ENCODE measurements at regions not wholly inside any gene's neighbourhood (a gene's known extent, or its start where the extent isn't known, plus 50 kb on each side); places are given as distances from the start of the nearest gene placed in this dataset.
"Not testable (repeated sequence)": the region's sequence is repeated elsewhere in the genome, so short reads cannot be mapped to it uniquely, and the experiment has no call there.

DNA sequence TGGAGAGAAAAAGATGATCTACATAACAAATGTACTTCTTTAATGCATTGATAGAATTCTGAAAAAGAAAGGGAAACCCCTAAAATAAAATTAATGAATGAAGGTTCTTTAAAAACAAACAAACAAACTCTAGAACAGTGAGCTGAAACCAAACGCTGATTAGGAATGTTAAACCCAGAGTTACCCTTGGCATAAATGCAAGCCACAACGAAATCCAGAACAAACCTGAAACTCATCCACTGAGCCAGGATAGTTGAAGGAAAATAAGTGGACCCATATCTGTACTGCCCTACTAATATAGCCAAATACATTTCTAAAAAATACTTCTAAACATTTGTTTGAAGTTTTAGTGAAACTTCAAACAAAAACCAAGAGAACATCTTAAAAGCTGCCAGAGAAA lies 505.3 kb downstream of the TTLL7 start:
- TF ChIP-seq CTCF (IDR thresholded peaks at IDR 0.05) (no peak), EP300 (IDR thresholded peaks at IDR 0.05; ENCODE audit: low read depth) (no peak), POLR2A (IDR thresholded peaks at IDR 0.05) (no peak), POLR2AphosphoS5 (IDR thresholded peaks at IDR 0.05) (no peak)
- 49 to 61% methylated on average over 2 of the region's 2 CpGs for WGBS, 2 donors (ENCODE audit: low coverage in 1 of 2)
- Histone ChIP-seq H3K9me3 (no peaks in the 10 kb centered on the region), H3K4me1 (no peaks in the 10 kb centered on the region), H3K36me3 (no peaks in the 10 kb centered on the region), H3K27ac (no peak overlapping the region), H3K4me3 (no peak overlapping the region), H3K27me3 (no peaks in the 10 kb centered on the region)
- no peak for DNase-seq
- in situ Hi-C loops (cut with MboI; ENCODE audit: low pct_ligation_motif_present in 1 of 4, low pct_unique_long_range_greater_than_20kb in 1 of 4, low sequenced_read_pairs in 3 of 4) (no loop called here), intact Hi-C loops (cut with DNase I; ENCODE audit: low total_unique reads) (no loop called here)

DNA sequence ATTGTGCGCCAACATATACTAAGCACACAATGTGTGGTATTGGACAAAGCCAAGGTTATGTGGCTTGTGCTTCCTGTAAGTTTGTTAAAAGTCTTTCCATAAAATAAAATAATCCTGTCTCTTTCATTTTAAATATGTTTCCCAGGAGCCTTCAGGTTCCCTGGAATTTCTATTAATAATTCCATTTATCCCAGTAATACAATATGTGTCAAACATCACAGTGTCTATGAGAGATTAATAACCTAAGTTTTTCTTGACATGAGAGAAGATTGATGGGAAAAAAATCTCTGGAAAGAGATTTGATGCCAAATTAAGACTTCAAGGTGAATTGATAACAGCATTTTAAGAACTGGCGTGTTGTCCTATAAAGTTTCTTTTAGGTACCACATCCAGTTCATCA lies 507.0 kb downstream of the TTLL7 start:
- Histone ChIP-seq H3K27me3 (no peaks in the 10 kb centered on the region), H3K9me3 (no peaks in the 10 kb centered on the region), H3K36me3 (no peaks in the 10 kb centered on the region), H3K4me3 (no peak overlapping the region), H3K27ac (no peak overlapping the region), H3K4me1 (no peaks in the 10 kb centered on the region)
- TF ChIP-seq POLR2AphosphoS5 (IDR thresholded peaks at IDR 0.05) = no peak
- TF ChIP-seq EP300 (IDR thresholded peaks at IDR 0.05; ENCODE audit: low read depth) = no peak
- TF ChIP-seq CTCF (IDR thresholded peaks at IDR 0.05) = no peak
- TF ChIP-seq POLR2A (IDR thresholded peaks at IDR 0.05) = no peak
- in situ Hi-C loops (cut with MboI; ENCODE audit: low pct_ligation_motif_present in 1 of 4, low pct_unique_long_range_greater_than_20kb in 1 of 4, low sequenced_read_pairs in 3 of 4) = no loop called here
- DNase-seq = no peak
- intact Hi-C loops (cut with DNase I; ENCODE audit: low total_unique reads) = no loop called here
- WGBS, 2 donors (ENCODE audit: low coverage in 1 of 2) = 97 to 100% methylated on average over 2 of the region's 2 CpGs

GRCh38 chr1:83490988-83491387 lies 507.9 kb downstream of the TTLL7 start:
- in situ Hi-C loops (cut with MboI; ENCODE audit: low pct_ligation_motif_present in 1 of 4, low pct_unique_long_range_greater_than_20kb in 1 of 4, low sequenced_read_pairs in 3 of 4) = no loop called here
- no peak for TF ChIP-seq POLR2AphosphoS5 (IDR thresholded peaks at IDR 0.05)
- no peak for TF ChIP-seq CTCF (IDR thresholded peaks at IDR 0.05)
- TF ChIP-seq POLR2A (IDR thresholded peaks at IDR 0.05) = no peak
- TF ChIP-seq EP300 (IDR thresholded peaks at IDR 0.05; ENCODE audit: low read depth) = no peak

GRCh38 chr1:83488105-83488504 lies 510.8 kb downstream of the TTLL7 start:
- in situ Hi-C loops (cut with MboI; ENCODE audit: low pct_ligation_motif_present in 1 of 4, low pct_unique_long_range_greater_than_20kb in 1 of 4, low sequenced_read_pairs in 3 of 4); H3K4me1 ChIP-seq; H3K36me3 ChIP-seq; H3K4me3 ChIP-seq; H3K9me3 ChIP-seq; intact Hi-C loops (cut with DNase I; ENCODE audit: low total_unique reads); DNase-seq; H3K27ac ChIP-seq; H3K27me3 ChIP-seq: not testable (repeated sequence)

More at GRCh38 chr1:83490988-83491387, 507.9 kb downstream of the TTLL7 start:
- Histone ChIP-seq H3K27me3 (no peaks in the 10 kb centered on the region), H3K27ac (no peak overlapping the region), H3K9me3 (no peaks in the 10 kb centered on the region), H3K36me3 (no peaks in the 10 kb centered on the region), H3K4me1 (no peaks in the 10 kb centered on the region), H3K4me3 (no peak overlapping the region)
- intact Hi-C loops (cut with DNase I; ENCODE audit: low total_unique reads) = no loop called here
- no peak for DNase-seq

- H3K9me3 ChIP-seq; H3K36me3 ChIP-seq; H3K4me3 ChIP-seq; in situ Hi-C loops (cut with MboI; ENCODE audit: low pct_ligation_motif_present in 1 of 4, low pct_unique_long_range_greater_than_20kb in 1 of 4, low sequenced_read_pairs in 3 of 4); H3K27me3 ChIP-seq; H3K4me1 ChIP-seq; H3K27ac ChIP-seq; DNase-seq; intact Hi-C loops (cut with DNase I; ENCODE audit: low total_unique reads): not testable (repeated sequence)
- WGBS, 2 donors (ENCODE audit: low coverage in 1 of 2) = 75 to 88% methylated on average over 1 of the region's 1 CpG
Measured at GRCh38 chr1:83487460-83487859, 511.5 kb downstream of the TTLL7 start.

- intact Hi-C loops (cut with DNase I; ENCODE audit: low total_unique reads); DNase-seq; H3K9me3 ChIP-seq; H3K27ac ChIP-seq; H3K4me3 ChIP-seq; H3K27me3 ChIP-seq; H3K36me3 ChIP-seq; H3K4me1 ChIP-seq; in situ Hi-C loops (cut with MboI; ENCODE audit: low pct_ligation_motif_present in 1 of 4, low pct_unique_long_range_greater_than_20kb in 1 of 4, low sequenced_read_pairs in 3 of 4): not testable (repeated sequence)
- WGBS, 2 donors (ENCODE audit: low coverage in 1 of 2) = 83 to 86% methylated on average over 1 to 2 of the region's 2 CpGs
Measured at GRCh38 chr1:83485314-83486019, 513.5 kb downstream of the TTLL7 start.

GRCh38 chr1:83481284-83481683 lies 517.6 kb downstream of the TTLL7 start:
- H3K27ac ChIP-seq; H3K4me3 ChIP-seq; H3K9me3 ChIP-seq; DNase-seq; in situ Hi-C loops (cut with MboI; ENCODE audit: low pct_ligation_motif_present in 1 of 4, low pct_unique_long_range_greater_than_20kb in 1 of 4, low sequenced_read_pairs in 3 of 4); intact Hi-C loops (cut with DNase I; ENCODE audit: low total_unique reads); H3K36me3 ChIP-seq; H3K4me1 ChIP-seq; H3K27me3 ChIP-seq: not testable (repeated sequence)
- WGBS, 2 donors (ENCODE audit: low coverage in 1 of 2) = 82 to 84% methylated on average over 3 of the region's 4 CpGs

DNA sequence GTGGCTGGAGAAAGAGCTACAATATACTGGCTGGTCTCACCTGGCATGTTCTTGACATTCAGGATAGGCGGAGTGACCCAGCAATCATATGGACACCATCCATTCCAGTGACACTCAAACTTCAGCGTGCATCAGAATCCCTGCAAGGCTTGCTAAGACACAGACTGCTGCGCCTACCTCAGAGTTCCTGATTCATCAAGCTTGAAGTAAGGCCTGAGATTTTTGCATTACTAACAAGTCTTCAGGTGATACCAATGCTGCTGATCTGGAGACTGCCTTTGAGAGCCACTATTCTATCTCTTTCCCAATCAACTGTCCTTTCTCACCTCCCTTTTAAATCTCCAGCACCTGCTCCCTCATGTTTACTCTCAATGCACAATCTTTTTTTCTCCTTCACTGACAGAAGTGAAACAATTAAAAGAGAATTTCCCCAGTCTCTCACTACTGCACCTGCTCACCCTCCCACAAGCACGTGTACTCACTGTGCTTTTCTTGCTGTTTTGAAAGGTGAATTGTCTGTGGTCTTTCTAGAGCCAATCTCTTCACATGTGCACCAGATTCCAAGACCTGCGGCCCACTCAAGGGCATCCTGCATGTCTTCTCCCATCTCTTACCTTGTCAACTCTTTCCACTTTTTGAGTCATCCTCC lies 519.2 kb downstream of the TTLL7 start:
- H3K36me3 ChIP-seq; DNase-seq; H3K27me3 ChIP-seq; in situ Hi-C loops (cut with MboI; ENCODE audit: low pct_ligation_motif_present in 1 of 4, low pct_unique_long_range_greater_than_20kb in 1 of 4, low sequenced_read_pairs in 3 of 4); H3K4me1 ChIP-seq; intact Hi-C loops (cut with DNase I; ENCODE audit: low total_unique reads); H3K27ac ChIP-seq; H3K4me3 ChIP-seq; H3K9me3 ChIP-seq: not testable (repeated sequence)
- 75 to 77% methylated on average over 1 to 5 of the region's 5 CpGs for WGBS, 2 donors (ENCODE audit: low coverage in 1 of 2)
